T47D (cell line): ENCODE measurements at regions not wholly inside any gene's neighbourhood (a gene's known extent, or its start where the extent isn't known, plus 50 kb on each side); places are given as distances from the start of the nearest gene placed in this dataset.
"Not testable (repeated sequence)": the region's sequence is repeated elsewhere in the genome, so short reads cannot be mapped to it uniquely, and the experiment has no call there.

ENCODE experiments used
- DNase-seq, 2 experiments: peaks; one replicate each; pipeline versions ENCODE4 v3.0.0 to v3.0.0-alpha.2; 2011 to 2012; ENCODE audit warnings: low read depth in 1 of 2, low spot score in 1 of 2
- JUND ChIP-seq: IDR thresholded peaks from 2 replicates; pipeline ENCODE4 v1.6.1; 2012; ENCODE audit warnings: low read depth
- in situ Hi-C: cut with HindIII; loops from 2 replicates; pipeline ENCODE4 v1.10.0; 2016; ENCODE audit warnings: low sequenced_read_pairs, low pct_unique_long_range_greater_than_20kb

DNA sequence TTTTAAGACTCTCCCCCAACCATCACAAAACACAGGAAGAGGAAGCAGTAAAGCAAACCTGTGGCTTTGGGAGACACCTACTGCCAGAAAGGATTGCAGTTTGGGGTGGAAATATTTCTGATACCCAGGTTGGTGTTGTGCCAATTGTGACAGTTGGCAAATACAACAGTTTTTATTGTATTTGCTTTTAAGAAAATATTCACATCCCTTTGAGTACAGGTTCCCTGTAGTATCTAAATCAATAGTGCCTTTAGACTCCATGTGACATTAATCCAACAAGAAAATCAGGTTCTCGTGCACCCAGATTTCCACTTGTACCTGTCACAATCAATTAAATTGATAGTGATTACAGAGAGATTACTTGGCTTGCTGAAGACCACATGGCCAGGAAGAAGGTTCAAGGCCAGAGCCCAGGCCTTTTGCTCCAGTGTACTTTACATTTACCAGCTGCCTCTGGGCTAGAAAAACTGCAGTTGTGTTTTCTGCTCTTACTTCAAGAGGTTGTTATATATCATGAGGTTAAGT lies 361.2 kb downstream of the ATP23 start:
- TF ChIP-seq JUND, result no peak
- in situ Hi-C loops, result no loop called here
- DNase-seq, result peak in 1 of 2 experiments; percentile 48

DNA sequence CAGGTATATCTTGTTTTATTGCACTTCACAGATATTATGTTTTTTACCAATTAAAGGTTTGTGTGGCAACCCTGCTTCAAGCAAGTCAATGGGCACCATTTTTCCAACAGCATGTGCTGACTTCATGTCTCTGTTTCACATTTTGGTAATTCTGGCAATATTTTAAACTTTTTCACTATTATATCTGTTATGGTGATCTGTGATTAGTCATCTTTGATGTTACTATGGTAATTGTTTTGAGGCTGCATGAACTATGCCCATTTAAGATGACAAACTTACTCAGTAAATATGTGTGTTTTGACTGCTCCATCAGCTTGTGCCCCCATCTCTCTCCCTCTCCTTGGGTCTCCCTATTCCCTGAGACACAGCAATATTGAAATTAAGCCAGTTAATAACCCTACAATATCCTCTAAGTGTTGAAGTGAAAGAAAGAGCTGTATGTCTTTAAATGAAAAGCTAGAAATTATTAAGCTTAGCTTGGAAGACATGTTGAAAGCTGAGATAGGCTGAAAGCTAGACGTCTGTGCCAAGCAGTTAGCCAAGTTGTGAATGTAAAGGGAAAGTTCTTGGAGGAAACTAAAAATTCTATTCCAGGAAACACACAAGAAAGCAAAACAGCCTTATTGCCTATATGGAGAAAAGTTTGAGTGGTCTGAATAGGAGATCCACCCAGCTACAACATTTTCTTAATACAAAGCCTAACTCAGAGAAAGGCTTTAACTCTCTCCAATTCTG lies 365.1 kb downstream of the ATP23 start:
- in situ Hi-C loops, result no loop called here
- no peak for DNase-seq
- no peak for TF ChIP-seq JUND

DNA sequence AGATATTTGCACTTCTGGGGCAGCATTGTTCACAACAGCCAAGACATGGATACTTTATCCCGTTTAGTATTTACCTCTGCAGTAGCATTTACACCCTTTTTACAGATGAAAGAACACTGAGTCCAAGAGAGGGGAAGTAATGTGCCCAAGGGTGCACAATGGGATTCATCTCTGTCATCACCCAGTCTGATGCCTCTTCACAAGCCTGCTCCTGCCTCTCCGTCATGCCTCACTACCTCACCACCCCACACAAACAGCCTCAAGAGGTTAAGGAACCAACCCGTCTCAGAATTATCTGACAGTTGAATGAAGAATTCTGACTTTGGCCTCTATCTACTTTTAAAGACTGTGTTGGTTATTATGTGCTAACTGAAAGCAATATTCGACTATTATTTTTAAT lies 368.4 kb downstream of the ATP23 start:
- DNase-seq, result no peak
- TF ChIP-seq JUND, result no peak
- in situ Hi-C loops, result no loop called here

DNA sequence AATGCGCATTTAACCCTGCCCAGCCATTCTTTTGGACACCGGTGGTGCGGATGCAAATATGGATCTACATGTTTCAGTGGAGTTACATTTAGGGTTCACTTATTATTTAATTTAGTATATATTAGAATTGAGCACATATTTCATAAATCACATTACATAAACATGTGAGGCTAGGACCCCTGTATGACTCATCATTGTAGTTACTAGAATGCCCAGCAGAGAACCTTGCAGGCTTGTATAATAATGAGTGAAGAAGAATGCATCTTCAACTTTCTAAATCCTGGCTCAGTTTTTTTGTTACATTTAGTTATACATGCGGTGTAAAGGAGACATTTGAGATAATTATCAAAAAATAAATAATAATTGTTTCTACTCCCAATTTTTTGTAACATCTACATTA lies 369.0 kb downstream of the ATP23 start:
- no peak for TF ChIP-seq JUND
- in situ Hi-C loops, result no loop called here
- no peak for DNase-seq

DNA sequence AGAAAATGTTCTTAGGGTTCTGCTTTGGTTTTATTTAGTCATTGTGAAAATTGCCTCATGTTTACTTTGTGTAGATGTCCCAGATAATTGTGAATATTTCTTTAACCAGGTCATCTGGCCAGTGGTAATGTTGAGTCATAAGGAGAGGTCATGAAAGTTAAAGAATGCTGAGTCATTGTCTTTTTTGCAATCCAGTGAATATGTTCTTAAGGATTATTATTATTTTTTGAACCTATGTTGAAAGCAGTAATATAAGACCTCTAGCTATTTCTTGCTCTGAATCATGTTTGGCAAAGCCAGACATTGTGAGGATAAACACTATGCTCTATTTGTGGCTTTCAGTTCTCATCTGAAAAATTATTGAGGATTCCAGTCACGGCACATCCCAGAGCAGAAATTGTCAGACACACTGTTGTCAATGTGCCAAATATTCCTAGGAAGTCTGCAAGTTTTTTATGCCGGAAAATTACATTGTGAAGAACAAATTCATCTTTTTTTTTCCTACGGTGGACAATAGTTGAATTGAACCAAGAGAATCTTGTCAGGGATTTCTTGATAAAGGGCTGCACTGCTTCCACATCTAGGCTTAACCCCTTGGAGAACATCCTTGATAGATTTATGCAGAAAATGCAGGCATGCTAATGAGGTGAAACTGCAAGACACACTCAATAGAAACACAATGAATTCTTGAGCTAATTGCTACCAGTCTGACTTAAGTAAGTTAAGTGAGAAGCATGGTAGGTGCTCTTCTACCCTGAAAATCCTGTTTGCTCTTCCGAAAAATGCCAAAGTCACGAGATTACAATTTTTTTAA lies 369.6 kb downstream of the ATP23 start:
- TF ChIP-seq JUND, result peak; percentile 97
- peak; percentile 14 to 81 for DNase-seq
- in situ Hi-C loops, result no loop called here

DNA sequence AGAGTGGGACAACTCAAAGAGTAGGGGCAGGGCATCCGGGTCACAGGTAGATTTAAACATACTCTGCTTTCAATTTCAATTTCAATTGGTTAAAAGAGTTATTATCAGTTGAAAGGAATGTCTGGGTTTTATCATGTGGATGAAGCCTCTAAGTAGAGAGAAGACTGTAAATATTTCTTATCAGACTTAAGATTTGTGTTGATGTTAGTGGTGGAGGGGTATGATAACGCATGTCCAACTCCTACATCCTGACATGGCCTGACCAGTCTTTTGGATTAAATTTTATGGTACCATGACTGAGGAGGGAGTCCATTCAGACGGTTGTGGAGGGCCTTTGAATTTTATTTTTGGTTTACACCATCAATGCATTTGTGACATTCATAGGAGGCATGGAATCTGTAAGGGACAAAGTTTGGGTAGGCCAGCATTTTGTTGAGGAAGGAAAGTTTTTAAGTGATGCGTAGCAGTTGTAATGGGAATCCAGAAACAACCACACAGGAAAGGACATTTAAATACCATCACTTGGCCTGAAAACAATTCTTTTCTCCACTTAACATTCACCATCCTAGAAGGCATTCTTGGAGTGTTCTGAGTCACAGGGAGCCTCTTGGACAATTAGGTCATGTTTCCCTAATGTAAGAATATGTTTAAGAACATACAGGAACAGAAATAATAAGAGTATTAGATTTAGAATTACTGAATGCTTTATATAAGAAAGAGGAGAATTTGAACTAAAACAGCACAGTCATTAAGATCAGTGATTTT lies 371.9 kb downstream of the ATP23 start:
- in situ Hi-C loops, result no loop called here
- no peak for DNase-seq
- no peak for TF ChIP-seq JUND

DNA sequence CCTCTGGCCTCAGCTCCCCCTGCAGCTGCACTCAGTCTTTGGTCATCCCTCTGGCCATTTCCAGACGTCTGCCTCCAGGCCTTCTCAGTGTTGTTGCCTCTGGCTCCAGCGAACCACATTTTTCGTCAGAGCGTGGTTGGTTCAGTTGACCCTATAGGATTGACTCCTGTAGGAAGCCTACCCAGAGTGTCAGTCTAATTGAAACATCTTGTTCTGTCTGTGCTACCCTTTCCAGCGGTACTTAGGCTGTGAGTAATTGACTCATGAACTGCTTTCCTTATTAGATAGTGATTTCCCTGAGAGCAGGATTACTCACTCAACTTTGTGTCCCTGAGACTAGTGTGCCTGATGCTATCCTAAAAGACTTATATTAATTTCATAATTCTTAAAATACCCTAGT lies 373.2 kb downstream of the ATP23 start:
- no peak for TF ChIP-seq JUND
- in situ Hi-C loops, result no loop called here
- no peak for DNase-seq

DNA sequence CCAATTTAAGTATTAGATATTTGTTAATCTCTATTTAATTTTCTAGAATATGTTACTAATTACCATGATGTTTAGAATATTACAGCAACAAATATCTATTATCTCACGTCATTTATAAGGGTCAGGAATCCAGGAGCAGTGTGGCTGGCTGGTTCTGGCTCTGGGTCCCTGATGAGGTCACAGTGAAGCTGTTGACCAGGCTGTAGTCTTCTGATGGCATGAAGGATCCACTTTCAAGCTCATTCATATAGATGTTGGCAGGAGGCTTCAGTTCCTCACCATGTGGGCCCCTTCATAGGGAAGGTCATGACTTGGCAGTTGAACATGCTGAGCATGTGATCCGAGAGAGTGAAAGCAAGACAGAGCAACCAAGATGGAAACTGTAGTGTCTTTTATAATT lies 375.6 kb downstream of the ATP23 start:
- no peak for DNase-seq
- no peak for TF ChIP-seq JUND
- in situ Hi-C loops, result no loop called here

DNA sequence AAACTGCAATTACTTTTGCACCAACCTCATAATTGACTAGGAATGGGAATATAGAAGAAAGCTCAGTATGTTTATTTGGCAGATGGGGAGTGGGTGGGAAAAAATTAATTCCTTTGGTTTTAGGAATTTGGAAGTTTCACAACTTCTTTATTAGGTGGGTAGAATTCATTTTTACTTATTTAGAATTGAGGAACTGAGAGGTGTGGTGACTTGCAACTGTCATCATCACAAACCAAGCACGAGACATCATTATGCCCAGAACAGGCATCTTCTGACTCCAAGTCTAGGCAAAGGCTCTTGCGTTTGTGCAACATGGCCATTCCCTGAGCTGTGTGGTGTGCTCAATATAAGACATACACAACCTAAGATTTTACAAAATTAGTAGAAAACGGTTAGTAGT lies 380.0 kb downstream of the ATP23 start:
- no peak for TF ChIP-seq JUND
- in situ Hi-C loops, result no loop called here
- no peak for DNase-seq

DNA sequence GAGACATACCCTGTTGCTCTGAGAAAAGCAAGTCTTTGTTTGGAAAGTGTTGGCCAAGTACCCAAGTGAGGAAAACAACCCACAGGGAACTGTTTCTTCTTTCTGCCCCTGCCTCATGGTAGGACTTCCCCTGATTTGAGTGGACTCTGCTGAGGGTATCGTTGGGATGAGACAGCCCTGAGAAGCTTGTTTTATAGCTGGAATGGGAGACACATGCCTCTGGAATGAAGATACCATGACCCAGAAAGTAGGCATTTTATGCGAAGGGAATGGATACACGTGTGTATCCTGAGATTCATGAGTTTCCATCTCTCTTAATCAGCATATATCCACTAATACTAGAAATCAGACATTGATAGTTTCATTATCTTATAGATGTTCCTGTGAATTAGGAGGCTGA lies 382.3 kb downstream of the ATP23 start:
- no peak for DNase-seq
- in situ Hi-C loops, result no loop called here
- no peak for TF ChIP-seq JUND

DNA sequence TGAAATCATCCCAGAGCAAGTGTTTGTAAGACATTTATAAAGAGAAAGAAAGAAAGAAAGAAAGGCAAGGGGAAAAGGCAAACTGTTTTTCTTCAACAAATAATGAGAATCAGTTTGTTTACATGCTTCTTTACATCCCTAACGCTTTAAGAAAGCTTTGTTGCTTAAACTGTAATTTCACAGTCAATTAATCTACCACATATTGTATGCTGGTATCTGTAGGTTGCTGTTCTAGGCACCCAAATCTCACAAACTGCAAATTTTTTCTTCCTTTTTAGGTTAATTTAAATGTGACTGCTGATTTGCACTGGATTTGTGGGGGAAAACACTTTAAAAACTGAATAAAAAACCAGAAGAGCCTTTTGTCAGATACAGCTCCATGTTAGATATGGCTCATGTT lies 384.2 kb downstream of the ATP23 start:
- DNase-seq, result no peak
- TF ChIP-seq JUND, result no peak
- in situ Hi-C loops, result no loop called here

DNA sequence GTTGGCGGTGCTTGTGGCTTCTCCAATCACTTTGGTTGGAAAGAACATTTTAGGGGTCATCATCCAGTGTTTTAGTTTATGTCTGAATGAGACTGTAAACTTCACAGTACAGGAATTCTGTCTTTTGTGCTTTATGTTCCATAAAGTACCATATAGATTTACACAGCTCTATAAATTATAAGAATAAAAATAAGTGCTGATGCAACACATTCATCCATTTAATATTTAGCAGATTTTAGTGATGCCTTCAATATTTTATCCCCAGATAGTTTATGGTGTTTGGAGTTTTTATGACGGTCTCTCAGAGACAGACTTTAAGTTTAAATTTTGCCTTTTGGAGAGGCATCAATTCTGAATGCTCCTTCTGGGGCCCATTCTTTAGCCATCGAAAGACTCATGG lies 385.2 kb downstream of the ATP23 start:
- no peak for DNase-seq
- no peak for TF ChIP-seq JUND
- in situ Hi-C loops, result no loop called here

DNA sequence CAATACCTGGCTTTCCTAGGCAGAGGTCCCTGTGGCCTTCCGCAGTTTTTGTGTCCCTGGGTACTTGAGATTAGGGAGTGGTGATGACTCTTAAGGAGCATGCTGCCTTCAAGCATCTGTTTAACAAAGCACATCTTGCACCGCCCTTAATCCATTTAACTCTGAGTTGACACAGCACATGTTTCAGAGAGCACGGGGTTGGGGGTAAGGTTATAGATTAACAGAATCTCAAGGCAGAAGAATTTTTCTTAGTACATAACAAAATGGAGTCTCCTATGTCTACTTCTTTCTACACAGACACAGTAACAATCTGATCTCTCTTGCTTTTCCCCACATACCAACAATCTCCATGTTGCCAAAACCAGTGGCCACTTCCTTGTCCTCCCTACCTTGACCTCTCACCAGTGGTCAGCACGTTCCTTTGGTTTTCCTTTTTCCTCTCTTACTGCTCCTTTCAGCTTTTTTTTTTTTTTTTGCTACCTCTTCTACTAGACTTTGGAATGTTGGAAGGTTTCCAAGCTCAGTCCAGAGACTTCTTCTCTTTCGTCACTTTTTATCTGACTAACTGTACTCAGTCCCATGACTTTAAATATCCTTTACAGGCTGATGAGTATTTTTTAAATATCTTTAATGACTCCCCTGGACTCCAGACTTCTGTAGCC lies 395.3 kb downstream of the ATP23 start:
- DNase-seq, result peak in 1 of 2 experiments; percentile 16
- in situ Hi-C loops, result not testable (repeated sequence)

DNA sequence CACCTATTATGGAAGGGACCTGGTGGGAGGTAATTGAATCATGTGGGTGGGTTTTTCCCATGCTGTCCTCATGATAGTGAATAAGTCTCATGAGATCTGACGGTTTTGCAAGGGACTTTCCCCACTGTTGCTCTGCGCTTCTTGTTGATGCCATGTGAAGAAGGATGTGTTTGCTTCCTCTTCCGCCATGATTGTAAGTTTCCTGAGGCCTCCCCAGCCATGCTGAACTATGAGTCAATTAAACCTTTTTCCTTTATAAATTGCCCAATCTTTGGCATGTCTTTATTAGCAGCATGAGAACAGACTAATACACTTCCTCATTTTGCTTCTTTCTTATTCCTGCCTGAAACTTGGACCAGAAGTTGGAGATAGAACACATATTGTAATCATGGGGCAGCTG lies 396.2 kb downstream of the ATP23 start:
- DNase-seq, in situ Hi-C loops: not testable (repeated sequence)
